Uterus (tissue), 2 donors: ENCODE measurements at regions not wholly inside any gene's neighbourhood (a gene's known extent, or its start where the extent isn't known, plus 50 kb on each side); places are given as distances from the start of the nearest gene placed in this dataset.

ENCODE experiments used
- CTCF ChIP-seq, 4 experiments: fragments of 200-600 bp in 2 of 4; fragments of 450-650 bp in 2 of 4; sonication (generic) in 2 of 4; IDR thresholded peaks; one replicate each; pipeline ENCODE4 v1.5.1; 2016 to 2019; ENCODE audit warnings: antibody characterized with exemption in 4 of 4, mild to moderate bottlenecking in 2 of 4, moderate library complexity in 1 of 4
- POLR2A ChIP-seq, 2 donors: fragments of 450-650 bp; IDR thresholded peaks; one replicate each; pipeline ENCODE4 v1.6.1; 2016; ENCODE audit warnings: antibody characterized with exemption in 2 of 2, mild to moderate bottlenecking in 1 of 2, moderate library complexity in 1 of 2

DNA sequence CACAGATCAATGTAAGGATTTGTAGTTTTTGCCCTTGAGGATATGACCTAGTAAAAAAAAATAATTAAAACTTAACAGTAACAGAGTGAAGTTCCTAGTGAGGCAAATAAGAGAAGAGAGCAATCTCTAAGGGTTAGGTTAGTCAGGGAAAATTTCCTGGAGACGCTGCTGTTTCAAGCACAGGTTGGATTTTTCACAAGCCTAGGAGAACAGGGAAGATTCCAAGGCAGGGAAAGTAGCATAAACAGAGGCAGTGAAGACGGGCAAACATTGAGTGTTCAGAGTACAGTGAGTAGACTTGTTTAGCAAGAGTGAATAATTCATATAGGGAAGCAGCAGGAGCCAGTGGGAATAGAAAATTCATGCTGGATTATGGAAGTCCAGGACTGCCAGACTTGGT lies 212.8 kb downstream of the SPANXN3 start:
- TF ChIP-seq CTCF (IDR thresholded peaks at IDR 0.05) (no peak), POLR2A (IDR thresholded peaks at IDR 0.05) (no peak)
